ENCODE measurements at regions not wholly inside any gene's neighbourhood (a gene's known extent, or its start where the extent isn't known, plus 50 kb on each side); places are given as distances from the start of the nearest gene placed in this dataset.

DNA sequence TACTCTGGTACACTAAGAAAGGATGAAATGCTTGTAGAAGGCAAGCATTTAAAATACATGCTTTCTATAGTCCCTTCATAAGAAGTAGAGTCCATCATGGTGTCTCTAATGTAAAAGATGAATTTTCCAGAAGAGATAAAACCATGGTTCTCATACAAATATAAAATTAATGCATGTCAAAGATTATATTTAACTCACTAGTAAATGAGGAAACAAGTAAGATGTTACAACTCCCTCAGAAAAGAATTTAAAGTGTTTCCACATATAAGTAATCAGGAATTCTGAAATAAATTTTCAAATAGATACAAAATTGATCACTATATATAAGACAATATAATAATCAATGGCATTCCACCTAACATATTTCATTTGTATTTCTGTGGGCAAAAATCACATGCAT is 570.3 kb upstream of the CCDC54 start:
- no peak for TF ChIP-seq POLR2A (IDR thresholded peaks at IDR 0.05; ENCODE audit: low read depth, low read length)
- no peak for TF ChIP-seq POLR2AphosphoS5 (IDR thresholded peaks at IDR 0.05; ENCODE audit: low read depth, low read length)
- TF ChIP-seq TAF1 (IDR thresholded peaks at IDR 0.05; ENCODE audit: borderline replicate concordance, low read depth, low read length): no peak

All from GM12892 (cell line).